Panc1 (cell line): ENCODE measurements at regions not wholly inside any gene's neighbourhood (a gene's known extent, or its start where the extent isn't known, plus 50 kb on each side); places are given as distances from the start of the nearest gene placed in this dataset.

Experiments used
- ATAC-seq: fragments of 200-7000 bp; cut with Tn5 transposase; 2 replicates; pipeline ENCODE4 v1.9.1; 2020; ENCODE audit warnings: mild to moderate bottlenecking, moderate library complexity
- BruUV-seq: library from RNA; stranded (reverse); fragments of 400-500 nt; replicated peaks from 2 replicates; lab custom pipeline; 2021; lab: Mats Ljungman, UMichigan
- CTCF ChIA-PET: fragments of 300-600 bp; sonication (Branson Sonifier 250); formaldehyde crosslinking; loops from one replicate; lab custom pipeline; 2022; ENCODE audit warnings: antibody characterized with exemption; lab: Charles Lee
- POLR2A ChIA-PET: fragments of 300-600 bp; sonication (Branson Sonifier 250); formaldehyde crosslinking; loops from one replicate; lab custom pipeline; 2022; ENCODE audit warnings: antibody characterized with exemption; lab: Charles Lee
- DNase-seq: peaks from one replicate; pipeline ENCODE4 v3.0.0-alpha.2; 2010; ENCODE audit warnings: low read depth, low spot score
- H3K27ac ChIP-seq: 2 replicates; pipeline ENCODE4 v1.5.1; 2011; ENCODE audit warnings: mild to moderate bottlenecking, low read length, inconsistent platforms
- H3K27me3 ChIP-seq: fragments of 200-500 bp; sonication (Bioruptor generic); 2 replicates; pipeline ENCODE4 v1.6.0; 2014; ENCODE audit warnings: low read length, inconsistent platforms; ENCODE audit not compliant: control insufficient read depth, insufficient read depth
- H3K36me3 ChIP-seq: fragments of 200-500 bp; sonication (Bioruptor generic); 2 replicates; pipeline ENCODE4 v1.5.1; 2014; ENCODE audit warnings: inconsistent platforms, mild to moderate bottlenecking, low read length, moderate library complexity; ENCODE audit not compliant: control insufficient read depth, insufficient read depth
- H3K4me1 ChIP-seq: 2 replicates; pipeline ENCODE4 v1.5.1; 2011; ENCODE audit warnings: inconsistent platforms, mild to moderate bottlenecking, low read length, moderate library complexity; ENCODE audit not compliant: control insufficient read depth, insufficient read depth
- H3K4me3 ChIP-seq, 2 experiments: 2 replicates each; pipeline ENCODE4 v1.5.1; 2011 to 2012; ENCODE audit warnings: low read depth in 2 of 2, low read length in 2 of 2, mild to moderate bottlenecking in 2 of 2, inconsistent platforms in 1 of 2, moderate library complexity in 1 of 2
- H3K9me3 ChIP-seq: fragments of 200-500 bp; sonication (Bioruptor generic); 2 replicates; pipeline ENCODE4 v1.5.1; 2014; ENCODE audit warnings: low read depth, mild to moderate bottlenecking, inconsistent platforms, low read length, moderate library complexity; ENCODE audit not compliant: control insufficient read depth, insufficient read depth
- CTCF ChIP-seq: fragments of 450-650 bp; IDR thresholded peaks from 2 replicates; pipeline ENCODE4 v1.5.1; 2017; ENCODE audit warnings: mild to moderate bottlenecking
- POLR2AphosphoS5 ChIP-seq: IDR thresholded peaks from 2 replicates; pipeline ENCODE4 v1.6.1; 2012; ENCODE audit warnings: mild to moderate bottlenecking, low read depth, low read length, moderate library complexity
- REST ChIP-seq, 2 experiments: IDR thresholded peaks; 2 replicates each; pipeline ENCODE4 v1.6.1; 2011 to 2012; ENCODE audit warnings: low read depth in 2 of 2, control low read depth in 1 of 2, low read length in 1 of 2, mild to moderate bottlenecking in 1 of 2, moderate library complexity in 1 of 2; ENCODE audit not compliant: insufficient read depth in 1 of 2
- SIN3A ChIP-seq: IDR thresholded peaks from 2 replicates; pipeline ENCODE4 v1.6.1; 2012; ENCODE audit warnings: low read depth, mild to moderate bottlenecking, low read length, moderate library complexity, borderline replicate concordance; ENCODE audit not compliant: insufficient read depth
- TCF7L2 ChIP-seq: IDR thresholded peaks from 2 replicates; pipeline ENCODE4 v1.6.1; 2011; ENCODE audit warnings: mild to moderate bottlenecking, low read depth, low read length, inconsistent platforms
- in situ Hi-C: cut with HindIII; loops from 2 replicates; pipeline ENCODE4 v1.10.0; 2016; ENCODE audit warnings: low sequenced_read_pairs, low pct_unique_long_range_greater_than_20kb
- intact Hi-C: fragments of 100-400 bp; cut with micrococcal nuclease; formaldehyde crosslinking; loops from one replicate; pipeline ENCODE4 v1.10.0; 2022; ENCODE audit not compliant: unreplicated experiment

GRCh38 chr14:71514941-71515919 is 417.0 kb upstream of the RGS6 start:
- H3K36me3 ChIP-seq, result no peaks in the 10 kb centered on the region
- no peaks in the 10 kb centered on the region for H3K27me3 ChIP-seq
- DNase-seq, result no peak
- H3K27ac ChIP-seq, result no peak overlapping the region
- in situ Hi-C loops, result no loop called here
- intact Hi-C loops, result no loop called here
- ChIA-PET CTCF (no interaction called here), POLR2A (no interaction called here)
- ATAC-seq, result no peak
- H3K4me1 ChIP-seq, result no peaks in the 10 kb centered on the region
- TF ChIP-seq TCF7L2 (no peak), SIN3A (no peak), POLR2AphosphoS5 (no peak), REST (IDR thresholded peaks at IDR 0.05; ENCODE audit: insufficient read depth in 1 of 2, low read depth in 2 of 2, low read length in 1 of 2) (no peak), CTCF (no peak)
- no peak overlapping the region for H3K4me3 ChIP-seq
- BruUV-seq, result no TSS peak
- H3K9me3 ChIP-seq, result no peaks in the 10 kb centered on the region

- Histone ChIP-seq H3K9me3 (no peaks in the 10 kb centered on the region), H3K27me3 (no peaks in the 10 kb centered on the region), H3K36me3 (no peaks in the 10 kb centered on the region), H3K27ac (no peak overlapping the region), H3K4me3 (no peak overlapping the region), H3K4me1 (no peaks in the 10 kb centered on the region; the same call in 1 of the 2 replicates)
- BruUV-seq, result no TSS peak
- POLR2A ChIA-PET, result no interaction called here
- DNase-seq (no peak), ATAC-seq (no peak)
- CTCF ChIA-PET, result no interaction called here
- intact Hi-C loops (no loop called here), in situ Hi-C loops (no loop called here)
- TF ChIP-seq REST (IDR thresholded peaks at IDR 0.05; ENCODE audit: insufficient read depth in 1 of 2, low read depth in 2 of 2, low read length in 1 of 2) (no peak), TCF7L2 (no peak), POLR2AphosphoS5 (no peak), CTCF (no peak), SIN3A (no peak)
These were observed 410.7 kb upstream of the RGS6 start for GRCh38 chr14:71521238-71522135.
